ENCODE measurements at regions not wholly inside any gene's neighbourhood (a gene's known extent, or its start where the extent isn't known, plus 50 kb on each side); places are given as distances from the start of the nearest gene placed in this dataset.

DNA sequence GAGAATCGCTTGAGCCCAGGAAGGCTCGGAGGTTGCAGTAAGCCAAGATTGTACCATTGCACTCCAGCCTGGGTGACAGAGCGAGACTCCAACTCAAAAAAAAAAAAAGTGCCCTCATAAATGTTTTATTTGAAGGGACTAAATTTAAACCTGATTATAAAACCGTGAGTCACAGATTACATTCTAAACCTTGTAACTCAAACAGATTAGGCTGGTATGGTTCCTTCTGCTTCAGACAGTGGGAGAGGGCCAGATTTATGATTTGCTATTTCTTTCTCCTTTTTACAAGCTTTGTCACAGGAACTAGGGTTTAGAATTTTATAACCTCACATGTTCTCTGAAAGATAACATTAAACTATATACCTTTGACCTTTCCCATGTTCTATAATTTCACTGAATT lies 801.2 kb upstream of the ZWINT start:
- 92% methylated on average over 4 of the region's 4 CpGs for WGBS (ENCODE audit: insufficient coverage)
- H3K27ac Mint-ChIP-seq: no peak overlapping the region
- Histone ChIP-seq H3K4me3 (ENCODE audit: low read length) (no peak overlapping the region), H3K4me1 (ENCODE audit: control insufficient read depth, insufficient read depth, low read length) (no peaks in the 10 kb centered on the region), H3K27me3 (ENCODE audit: control insufficient read depth, insufficient read depth, low read length) (no peaks in the 10 kb centered on the region), H3K27ac (ENCODE audit: low read length) (no peak overlapping the region), H3K36me3 (ENCODE audit: control insufficient read depth, insufficient read depth, low read length) (no peaks in the 10 kb centered on the region), H3K9me3 (ENCODE audit: control insufficient read depth, insufficient read depth, low read length) (no peaks in the 10 kb centered on the region)
- TF ChIP-seq, protein P1, sequence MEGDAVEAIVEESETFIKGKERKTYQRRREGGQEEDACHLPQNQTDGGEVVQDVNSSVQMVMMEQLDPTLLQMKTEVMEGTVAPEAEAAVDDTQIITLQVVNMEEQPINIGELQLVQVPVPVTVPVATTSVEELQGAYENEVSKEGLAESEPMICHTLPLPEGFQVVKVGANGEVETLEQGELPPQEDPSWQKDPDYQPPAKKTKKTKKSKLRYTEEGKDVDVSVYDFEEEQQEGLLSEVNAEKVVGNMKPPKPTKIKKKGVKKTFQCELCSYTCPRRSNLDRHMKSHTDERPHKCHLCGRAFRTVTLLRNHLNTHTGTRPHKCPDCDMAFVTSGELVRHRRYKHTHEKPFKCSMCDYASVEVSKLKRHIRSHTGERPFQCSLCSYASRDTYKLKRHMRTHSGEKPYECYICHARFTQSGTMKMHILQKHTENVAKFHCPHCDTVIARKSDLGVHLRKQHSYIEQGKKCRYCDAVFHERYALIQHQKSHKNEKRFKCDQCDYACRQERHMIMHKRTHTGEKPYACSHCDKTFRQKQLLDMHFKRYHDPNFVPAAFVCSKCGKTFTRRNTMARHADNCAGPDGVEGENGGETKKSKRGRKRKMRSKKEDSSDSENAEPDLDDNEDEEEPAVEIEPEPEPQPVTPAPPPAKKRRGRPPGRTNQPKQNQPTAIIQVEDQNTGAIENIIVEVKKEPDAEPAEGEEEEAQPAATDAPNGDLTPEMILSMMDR (IDR thresholded peaks at IDR 0.05): no peak
- no peak for ATAC-seq
- no peak overlapping the region for H3K4me3 Mint-ChIP-seq
- no peak for DNase-seq
- H3K4me1 Mint-ChIP-seq: no peaks in the 10 kb centered on the region
- peaks cover 9% of the 10 kb centered on the region for H3K36me3 Mint-ChIP-seq
- peaks cover 10 to 19% of the 10 kb centered on the region in 2 donors for H3K9me3 Mint-ChIP-seq
- H3K27me3 Mint-ChIP-seq (ENCODE audit: low read depth in 2 of 2): no peaks in the 10 kb centered on the region
- intact Hi-C loops (cut with micrococcal nuclease): no loop called here

DNA sequence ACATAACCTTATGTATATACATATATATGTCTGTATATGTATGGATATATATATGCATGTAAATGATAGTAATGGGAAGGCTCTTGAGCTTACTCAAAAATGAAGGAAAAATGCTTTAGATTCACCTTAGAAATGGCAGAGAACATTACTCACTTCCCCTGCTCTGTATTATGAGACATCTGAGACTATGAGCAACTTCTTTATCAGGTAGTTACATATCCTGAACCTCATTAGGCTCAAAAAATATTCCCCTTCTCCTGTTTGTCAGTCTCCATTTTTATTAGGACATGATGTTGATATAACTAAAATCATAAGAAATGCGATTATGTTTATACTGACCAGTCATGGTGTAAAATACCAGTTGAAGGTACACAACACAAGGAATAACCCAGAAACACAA lies 800.1 kb upstream of the ZWINT start:
- TF ChIP-seq, protein P1 (IDR thresholded peaks at IDR 0.05): no peak
- no CpG with 5 or more reads among the region's 1 CpG for WGBS (ENCODE audit: insufficient coverage)
- Mint-ChIP-seq H3K4me1 (no peaks in the 10 kb centered on the region), H3K27ac (no peak overlapping the region), H3K27me3 (ENCODE audit: low read depth in 2 of 2) (no peaks in the 10 kb centered on the region), H3K36me3 (peaks cover 3% of the 10 kb centered on the region), H3K4me3 (no peak overlapping the region), H3K9me3 (peaks cover 6 to 15% of the 10 kb centered on the region in 2 donors)
- Histone ChIP-seq H3K9me3 (ENCODE audit: control insufficient read depth, insufficient read depth, low read length) (no peaks in the 10 kb centered on the region), H3K4me1 (ENCODE audit: control insufficient read depth, insufficient read depth, low read length) (no peaks in the 10 kb centered on the region), H3K4me3 (ENCODE audit: low read length) (no peak overlapping the region), H3K36me3 (ENCODE audit: control insufficient read depth, insufficient read depth, low read length) (no peaks in the 10 kb centered on the region), H3K27me3 (ENCODE audit: control insufficient read depth, insufficient read depth, low read length) (no peaks in the 10 kb centered on the region), H3K27ac (ENCODE audit: low read length) (no peak overlapping the region)
- intact Hi-C loops (cut with micrococcal nuclease): no loop called here
- DNase-seq (no peak), ATAC-seq (peak in 1 of 3 donors; percentile 21)

DNA sequence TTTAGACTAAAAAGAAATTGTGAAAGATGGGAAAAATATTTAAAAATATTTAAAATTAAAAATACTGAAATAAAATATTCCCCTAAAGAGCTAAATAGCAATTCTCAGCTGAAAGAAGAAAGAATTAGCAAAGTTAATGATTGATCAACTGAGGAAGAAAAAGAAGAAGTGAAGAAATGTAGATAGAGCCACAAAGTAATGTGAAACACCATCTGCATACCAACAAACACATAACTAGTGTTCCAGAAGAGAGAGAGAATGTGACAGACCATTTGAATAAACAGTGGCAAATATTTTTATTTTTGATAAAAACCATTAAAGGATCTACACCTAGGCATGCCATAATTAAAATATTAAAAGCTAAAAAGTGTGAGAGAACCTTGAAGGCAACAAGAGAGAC lies 784.5 kb upstream of the ZWINT start:
- TF ChIP-seq, protein P1 (IDR thresholded peaks at IDR 0.05): no peak
- ATAC-seq (no peak), DNase-seq (no peak)
- Mint-ChIP-seq H3K27me3 (ENCODE audit: low read depth in 2 of 2) (no peaks in the 10 kb centered on the region), H3K4me3 (no peak overlapping the region), H3K27ac (no peak overlapping the region), H3K4me1 (no peaks in the 10 kb centered on the region), H3K9me3 (peaks cover 17 to 36% of the 10 kb centered on the region in 2 donors), H3K36me3 (peaks cover 16% of the 10 kb centered on the region)
- Histone ChIP-seq H3K4me1 (ENCODE audit: control insufficient read depth, insufficient read depth, low read length) (no peaks in the 10 kb centered on the region), H3K9me3 (ENCODE audit: control insufficient read depth, insufficient read depth, low read length) (peaks cover 11% of the 10 kb centered on the region), H3K36me3 (ENCODE audit: control insufficient read depth, insufficient read depth, low read length) (no peaks in the 10 kb centered on the region), H3K27me3 (ENCODE audit: control insufficient read depth, insufficient read depth, low read length) (no peaks in the 10 kb centered on the region), H3K27ac (ENCODE audit: low read length) (no peak overlapping the region), H3K4me3 (ENCODE audit: low read length) (no peak overlapping the region)
- intact Hi-C loops (cut with micrococcal nuclease): no loop called here

DNA sequence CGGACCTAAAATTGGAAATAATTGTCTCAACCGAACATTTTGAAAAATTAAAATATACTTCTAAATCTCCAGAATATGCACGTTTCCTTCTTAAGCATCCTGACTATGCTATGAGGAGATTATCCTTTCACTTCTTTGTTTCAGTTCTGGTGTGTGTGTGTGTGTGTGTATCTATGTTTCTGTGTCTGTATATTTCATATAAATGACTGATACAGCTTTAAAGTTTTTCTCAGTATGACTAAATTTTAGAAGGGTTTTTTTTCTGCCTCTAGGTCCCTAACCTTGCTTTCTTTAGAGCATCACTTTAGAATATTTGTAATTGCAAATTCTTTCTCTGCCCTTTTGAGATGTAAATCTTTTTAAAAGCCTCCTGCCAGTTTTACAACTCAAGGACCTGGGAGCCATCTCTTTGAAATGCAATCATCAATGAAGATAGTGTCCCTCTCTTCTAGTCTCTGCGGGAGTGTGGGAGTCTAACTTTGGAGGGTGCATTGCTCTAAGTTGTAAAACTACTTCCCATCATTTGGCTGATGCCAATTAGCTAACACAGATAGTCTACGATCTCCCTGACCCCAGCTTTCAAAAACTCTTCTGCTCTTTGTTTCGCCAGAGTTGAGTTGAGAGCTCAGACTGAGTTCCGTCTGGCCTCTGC lies 782.0 kb upstream of the ZWINT start:
- Histone ChIP-seq H3K27ac (ENCODE audit: low read length) (no peak overlapping the region), H3K27me3 (ENCODE audit: control insufficient read depth, insufficient read depth, low read length) (no peaks in the 10 kb centered on the region), H3K9me3 (ENCODE audit: control insufficient read depth, insufficient read depth, low read length) (peaks cover 11% of the 10 kb centered on the region), H3K4me3 (ENCODE audit: low read length) (no peak overlapping the region), H3K36me3 (ENCODE audit: control insufficient read depth, insufficient read depth, low read length) (no peaks in the 10 kb centered on the region), H3K4me1 (ENCODE audit: control insufficient read depth, insufficient read depth, low read length) (no peaks in the 10 kb centered on the region)
- no peak overlapping the region for H3K4me3 Mint-ChIP-seq
- intact Hi-C loops (cut with micrococcal nuclease): no loop called here
- no peaks in the 10 kb centered on the region for H3K4me1 Mint-ChIP-seq
- DNase-seq (no peak), ATAC-seq (no peak)
- H3K27me3 Mint-ChIP-seq (ENCODE audit: low read depth in 2 of 2): no peaks in the 10 kb centered on the region
- 35% methylated on average over 5 of the region's 7 CpGs for WGBS (ENCODE audit: insufficient coverage)
- TF ChIP-seq, protein P1 (IDR thresholded peaks at IDR 0.05): no peak
- H3K9me3 Mint-ChIP-seq: peaks cover 9 to 30% of the 10 kb centered on the region in 2 donors
- H3K27ac Mint-ChIP-seq: no peak overlapping the region
- peaks cover 16% of the 10 kb centered on the region for H3K36me3 Mint-ChIP-seq
